ENCODE measurements at regions not wholly inside any gene's neighbourhood (a gene's known extent, or its start where the extent isn't known, plus 50 kb on each side); places are given as distances from the start of the nearest gene placed in this dataset.

DNA sequence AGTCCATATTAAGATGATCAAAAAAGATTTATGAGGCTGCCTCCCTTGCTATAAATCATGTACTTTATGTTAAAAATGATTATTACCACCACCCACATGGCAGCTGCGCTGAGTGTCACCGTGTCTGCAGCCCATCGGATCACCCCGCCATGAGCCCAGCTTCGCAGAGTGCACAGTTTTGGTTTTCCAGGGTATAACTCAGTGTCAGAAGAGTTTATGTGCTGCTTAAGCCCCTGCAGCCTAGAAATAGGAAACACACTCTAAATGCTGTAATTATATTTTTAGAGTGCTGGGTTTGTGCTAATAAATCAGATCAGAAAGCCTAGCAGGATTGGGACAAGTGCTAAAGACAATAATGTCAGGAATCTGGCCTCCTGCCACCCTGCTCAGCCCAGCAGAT, 54.7 kb upstream of the ONECUT1 start:
- TF ChIP-seq, protein P1, sequence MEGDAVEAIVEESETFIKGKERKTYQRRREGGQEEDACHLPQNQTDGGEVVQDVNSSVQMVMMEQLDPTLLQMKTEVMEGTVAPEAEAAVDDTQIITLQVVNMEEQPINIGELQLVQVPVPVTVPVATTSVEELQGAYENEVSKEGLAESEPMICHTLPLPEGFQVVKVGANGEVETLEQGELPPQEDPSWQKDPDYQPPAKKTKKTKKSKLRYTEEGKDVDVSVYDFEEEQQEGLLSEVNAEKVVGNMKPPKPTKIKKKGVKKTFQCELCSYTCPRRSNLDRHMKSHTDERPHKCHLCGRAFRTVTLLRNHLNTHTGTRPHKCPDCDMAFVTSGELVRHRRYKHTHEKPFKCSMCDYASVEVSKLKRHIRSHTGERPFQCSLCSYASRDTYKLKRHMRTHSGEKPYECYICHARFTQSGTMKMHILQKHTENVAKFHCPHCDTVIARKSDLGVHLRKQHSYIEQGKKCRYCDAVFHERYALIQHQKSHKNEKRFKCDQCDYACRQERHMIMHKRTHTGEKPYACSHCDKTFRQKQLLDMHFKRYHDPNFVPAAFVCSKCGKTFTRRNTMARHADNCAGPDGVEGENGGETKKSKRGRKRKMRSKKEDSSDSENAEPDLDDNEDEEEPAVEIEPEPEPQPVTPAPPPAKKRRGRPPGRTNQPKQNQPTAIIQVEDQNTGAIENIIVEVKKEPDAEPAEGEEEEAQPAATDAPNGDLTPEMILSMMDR (IDR thresholded peaks at IDR 0.05; ENCODE audit: poor library complexity): no peak
- TF ChIP-seq EZH2 (IDR thresholded peaks at IDR 0.05; ENCODE audit: borderline replicate concordance): no peak
- no peak for TF ChIP-seq EZH2phosphoT487 (IDR thresholded peaks at IDR 0.05; ENCODE audit: low read depth, severe bottlenecking, unreplicated experiment)
